NCI-H2227 (cell line): ENCODE measurements at regions not wholly inside any gene's neighbourhood (a gene's known extent, or its start where the extent isn't known, plus 50 kb on each side); places are given as distances from the start of the nearest gene placed in this dataset.
"Not testable (repeated sequence)": the region's sequence is repeated elsewhere in the genome, so short reads cannot be mapped to it uniquely, and the experiment has no call there.

ENCODE experiments used
- DNase-seq: peaks from one replicate; lab custom pipeline; 2025; ENCODE audit not compliant: unreplicated experiment; lab: John Stamatoyannopoulos, UW

GRCh38 chr4:112049119-112049518, 96.1 kb upstream of the FAM241A start:
- not testable (repeated sequence) for DNase-seq

DNA sequence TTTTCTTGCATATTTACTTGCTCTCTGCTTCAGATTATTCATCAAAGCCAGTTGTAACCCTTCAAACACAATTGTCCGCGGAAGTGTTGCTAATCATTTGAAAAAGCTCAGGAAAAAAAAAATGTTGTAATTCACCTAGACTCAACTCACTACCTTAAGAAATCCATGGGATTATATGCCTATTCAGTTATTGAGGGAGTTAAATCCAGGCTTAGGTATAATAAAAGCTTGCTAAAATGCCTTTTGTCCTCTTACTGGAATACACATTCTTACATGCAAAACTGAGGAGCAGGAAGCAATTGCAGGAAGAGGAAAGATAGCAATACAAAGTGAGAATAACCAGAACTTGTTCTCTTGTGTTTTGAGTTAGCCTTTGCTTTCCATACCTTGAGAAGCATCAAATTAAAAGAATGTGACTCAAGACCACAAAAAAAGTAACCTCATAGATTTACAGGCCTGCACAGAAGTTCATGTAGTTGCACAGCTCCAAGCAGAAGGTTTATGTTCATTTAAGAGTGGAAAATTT, 91.4 kb upstream of the FAM241A start:
- DNase-seq: no peak

DNA sequence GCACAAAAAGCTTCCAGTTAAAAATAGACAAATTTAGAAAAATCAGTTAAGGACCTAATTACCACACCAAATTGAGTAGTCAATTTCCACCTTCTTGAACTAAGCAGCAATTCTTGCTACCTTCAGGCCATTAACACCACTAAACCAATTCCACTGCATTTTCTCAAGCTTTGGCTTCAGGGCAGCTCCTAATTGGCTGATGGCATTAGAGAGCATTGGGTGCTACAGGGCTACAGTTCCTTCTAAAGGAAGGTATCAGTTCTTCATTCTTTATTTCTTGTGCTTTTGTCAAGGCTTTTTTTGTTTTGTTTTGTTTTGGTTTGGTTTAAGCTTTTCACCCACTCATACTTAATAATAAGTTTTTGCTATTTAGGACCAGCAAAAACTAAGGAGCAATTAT, 90.2 kb upstream of the FAM241A start:
- DNase-seq: no peak

DNA sequence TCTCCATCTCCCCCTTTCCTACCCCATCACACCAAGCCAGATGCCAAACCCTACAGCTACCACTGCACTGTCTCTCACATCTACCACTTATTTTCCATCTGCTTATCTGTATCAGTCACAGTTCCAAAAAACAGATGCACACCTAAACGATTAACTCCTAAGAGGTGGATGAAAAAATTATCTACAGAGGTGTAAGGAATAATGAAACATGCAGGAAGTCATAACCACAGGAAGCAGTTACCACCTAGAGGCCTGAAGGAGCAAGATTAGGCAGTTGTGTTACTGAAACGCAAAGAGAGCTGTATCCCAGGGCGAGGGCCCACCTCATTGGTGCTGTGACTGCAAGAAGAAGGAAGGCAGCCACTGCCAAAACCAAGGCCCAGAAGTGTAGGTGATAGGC, 87.8 kb upstream of the FAM241A start:
- no peak for DNase-seq

GRCh38 chr4:112058433-112058832, 86.8 kb upstream of the FAM241A start:
- no peak for DNase-seq

- peak; percentile 12 for DNase-seq
Measured at GRCh38 chr4:112060212-112060611, 85.0 kb upstream of the FAM241A start.

DNA sequence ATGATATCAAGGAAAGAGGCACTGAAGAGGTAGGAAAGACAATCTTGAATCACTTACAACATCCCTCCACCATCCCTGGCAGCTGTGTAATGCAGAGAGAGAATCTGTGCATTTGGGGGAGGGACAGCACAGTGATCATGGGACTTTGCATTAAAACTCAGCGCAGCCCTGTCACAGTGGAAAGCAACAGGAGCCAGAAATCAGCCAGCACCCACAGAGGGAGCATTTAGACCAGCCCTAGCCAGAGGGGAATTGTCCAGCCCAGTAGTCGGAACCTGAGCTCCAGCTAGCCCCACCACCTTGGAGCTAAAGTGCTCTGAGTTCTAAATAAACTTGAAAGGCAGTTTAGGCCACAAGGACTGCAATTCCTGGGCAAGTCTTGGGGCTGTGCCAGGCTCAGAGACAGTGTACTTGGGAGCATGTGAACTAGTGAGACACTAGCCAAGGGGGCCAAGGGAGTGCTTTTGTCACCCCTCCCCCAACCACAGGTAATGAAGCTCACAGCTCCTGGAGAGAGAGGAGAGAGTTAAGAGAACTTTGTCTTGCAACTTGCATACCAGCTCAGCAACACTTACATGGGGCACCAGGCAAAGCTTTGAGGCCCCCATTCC, 83.9 kb upstream of the FAM241A start:
- DNase-seq: no peak

DNA sequence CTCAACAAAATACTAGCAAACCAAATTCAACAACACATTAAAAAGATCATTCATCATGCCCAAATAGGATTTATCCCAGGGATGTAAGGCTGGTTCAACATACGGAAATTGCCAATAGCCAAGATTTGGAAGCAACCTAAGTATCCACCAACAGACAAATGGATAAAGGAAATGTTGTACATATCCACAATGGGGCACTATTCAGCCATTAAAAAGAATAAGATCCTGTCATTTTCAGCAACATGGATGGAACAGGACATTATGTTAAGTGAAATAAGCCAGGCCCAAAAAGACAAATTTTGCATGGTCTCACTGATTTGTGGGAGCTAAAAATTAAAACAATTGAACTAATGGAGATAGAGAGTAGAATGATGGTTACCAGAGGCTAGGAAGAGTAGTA, 82.0 kb upstream of the FAM241A start:
- DNase-seq: no peak

GRCh38 chr4:112069110-112069509, 76.1 kb upstream of the FAM241A start:
- no peak for DNase-seq

GRCh38 chr4:112073181-112073580, 72.1 kb upstream of the FAM241A start:
- no peak for DNase-seq

- peak; percentile 32 for DNase-seq
Measured at GRCh38 chr4:112075129-112075753, 70.0 kb upstream of the FAM241A start.

DNA sequence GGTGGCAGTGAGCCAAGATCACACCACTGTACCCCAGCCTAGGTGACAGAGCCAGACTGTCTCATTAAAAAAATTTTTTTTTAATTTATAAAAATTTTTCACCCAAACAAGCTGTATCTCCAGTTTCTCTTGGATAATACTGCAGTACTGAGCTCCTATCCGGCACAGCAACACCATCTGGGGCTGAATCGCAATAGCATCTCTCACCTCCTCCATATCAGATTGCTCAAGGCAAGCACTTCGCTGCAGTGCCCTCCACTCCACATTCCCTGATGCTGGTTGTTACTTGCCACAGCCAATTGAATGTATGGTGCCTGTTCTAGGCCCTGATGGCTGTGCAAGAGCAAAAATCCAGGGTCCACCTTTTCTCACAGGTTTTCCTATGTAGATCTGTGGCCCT, 69.3 kb upstream of the FAM241A start:
- DNase-seq: no peak

DNA sequence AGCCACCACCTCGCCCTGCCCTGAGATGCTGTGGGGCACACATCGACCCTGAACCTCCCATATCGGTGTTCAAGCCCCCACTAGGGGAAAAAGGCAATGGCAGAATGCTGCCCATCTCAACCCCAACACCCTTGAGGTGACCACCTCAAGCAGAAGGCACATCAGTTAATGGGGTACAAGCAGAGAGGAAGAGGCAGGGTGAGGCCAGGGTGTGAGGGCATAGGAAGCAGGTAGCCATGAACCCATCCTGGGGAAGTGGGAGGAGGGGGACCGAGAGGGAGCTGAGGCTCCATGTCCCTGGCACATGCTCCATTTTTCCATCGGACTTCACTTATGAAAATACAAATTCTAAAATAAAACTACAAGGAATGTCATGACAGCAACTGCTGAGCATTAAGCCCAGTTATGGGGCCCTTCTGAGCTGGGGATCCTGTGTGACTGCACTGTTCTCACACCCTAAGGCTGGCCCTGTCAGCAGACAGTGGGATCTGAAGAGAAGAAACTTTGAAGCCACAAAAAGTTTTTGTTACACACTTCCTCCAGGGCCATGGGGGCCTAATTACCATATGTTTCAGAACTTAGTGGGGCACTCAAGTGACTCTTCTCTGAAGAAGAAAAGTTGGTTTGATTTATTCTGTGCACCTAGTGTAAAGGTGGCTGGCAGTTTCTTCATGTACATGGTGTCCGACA, 68.2 kb upstream of the FAM241A start:
- DNase-seq: no peak

DNA sequence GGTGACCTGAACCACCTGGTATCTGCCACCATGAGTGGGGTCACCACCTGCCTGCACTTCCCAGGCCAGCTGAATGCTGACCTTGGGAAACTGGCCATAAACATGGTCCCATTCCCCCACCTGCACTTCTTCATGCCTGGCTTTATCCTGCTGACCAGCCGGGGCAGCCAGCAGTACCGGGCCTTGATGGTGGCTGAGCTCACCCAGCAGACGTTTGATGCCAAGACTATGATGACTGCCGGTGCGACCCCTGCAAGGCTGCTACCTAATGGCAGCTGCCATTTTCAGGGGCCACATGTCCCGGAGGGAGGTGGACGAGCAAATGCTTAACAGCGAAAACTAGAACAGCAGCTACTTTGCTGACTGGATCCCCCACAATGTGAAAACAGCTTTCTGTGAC, 67.5 kb upstream of the FAM241A start:
- no peak for DNase-seq

GRCh38 chr4:112082954-112083586, 62.2 kb upstream of the FAM241A start:
- DNase-seq: no peak

DNA sequence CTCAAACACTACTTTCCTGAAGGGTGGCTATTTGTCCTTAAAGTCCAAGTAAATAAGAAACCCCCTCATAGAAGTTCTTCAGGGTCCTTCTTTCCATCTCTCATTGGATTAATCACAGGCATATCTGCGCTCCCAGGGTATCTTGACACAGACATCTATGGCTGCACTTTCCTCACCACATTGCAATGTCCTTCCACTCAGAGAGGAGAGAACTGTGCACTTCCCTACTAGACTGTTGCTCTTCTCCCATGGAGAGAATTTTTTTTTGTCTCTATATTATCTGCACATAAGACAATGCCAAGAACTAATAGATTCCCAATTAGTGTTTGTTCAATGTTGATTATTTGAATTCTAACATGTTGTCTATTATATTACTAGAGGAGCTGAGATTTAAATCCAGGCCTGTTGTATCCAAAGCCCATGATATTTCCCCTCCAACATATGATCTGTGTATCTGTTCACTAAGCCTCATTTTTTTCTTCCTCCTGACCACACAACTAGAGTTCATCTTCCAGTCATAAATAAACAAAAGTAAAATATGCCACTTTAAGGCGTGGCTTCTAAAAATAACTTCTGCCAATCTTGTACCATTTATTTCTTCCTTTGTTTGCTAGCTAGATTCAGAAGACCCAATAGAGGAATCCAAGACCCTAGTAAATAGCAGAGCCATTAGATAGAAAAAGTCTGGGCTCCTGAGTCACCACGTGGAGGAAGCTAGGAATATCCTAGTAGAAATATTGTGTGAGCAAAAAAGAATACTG, 61.5 kb upstream of the FAM241A start:
- no peak for DNase-seq

DNA sequence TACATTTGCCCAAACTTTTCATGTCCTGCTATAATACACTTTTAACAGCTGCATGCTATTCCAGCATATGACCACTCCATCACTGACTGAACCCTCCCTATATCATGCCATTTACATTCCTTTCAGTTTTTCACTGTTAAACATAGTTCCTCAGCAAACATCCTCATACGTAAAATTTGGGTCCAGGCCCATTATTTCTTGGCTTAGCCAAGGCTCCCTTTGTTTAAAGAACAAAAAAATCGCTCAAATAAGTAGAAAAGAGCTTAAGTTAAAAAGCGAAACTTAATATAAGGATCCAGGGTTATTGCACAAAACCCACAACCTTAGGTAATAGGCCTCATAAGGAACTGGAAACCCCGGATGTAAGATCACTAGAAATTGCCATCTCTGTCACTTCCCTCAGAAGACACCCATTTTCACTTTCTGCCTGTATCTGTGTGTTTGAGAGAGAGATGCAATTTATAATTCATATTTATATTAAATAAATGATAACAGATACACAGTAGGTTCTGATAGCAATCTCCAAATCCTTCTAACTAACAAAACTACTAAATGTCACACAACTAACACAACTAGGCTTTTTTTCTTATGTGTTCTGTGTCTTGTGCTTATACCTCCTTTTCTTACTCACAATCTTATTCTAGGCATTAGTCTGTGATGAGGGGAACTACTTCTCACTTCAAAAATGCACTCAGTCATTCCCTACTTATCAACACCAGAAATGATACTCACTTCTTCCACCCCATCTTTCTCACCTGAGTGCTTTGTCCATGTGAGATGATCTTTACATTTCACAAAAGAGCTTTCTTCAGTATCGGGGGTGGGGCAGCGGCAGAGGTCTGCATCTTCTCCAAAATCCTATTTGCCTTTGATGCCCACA, 59.9 kb upstream of the FAM241A start:
- no peak for DNase-seq

DNA sequence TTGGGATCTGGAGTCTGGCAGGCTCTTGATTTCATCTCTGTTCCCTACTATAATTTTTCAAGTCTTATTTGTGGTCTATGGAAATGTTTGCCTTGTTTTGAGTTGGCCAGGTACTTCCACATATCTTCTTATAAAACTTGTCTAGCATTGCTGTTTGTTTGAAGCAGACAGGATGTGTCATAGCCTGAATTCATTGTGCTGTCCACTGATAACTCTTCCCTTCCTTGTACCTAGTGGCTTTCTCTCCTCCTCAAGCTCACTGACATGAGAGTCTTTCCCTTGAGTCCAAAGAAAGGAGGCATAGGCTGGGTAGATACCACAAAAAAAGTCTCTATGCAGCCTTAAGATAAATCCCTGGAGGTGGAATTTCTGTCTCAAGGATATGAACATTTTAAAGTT, 59.2 kb upstream of the FAM241A start:
- DNase-seq: no peak

- not testable (repeated sequence) for DNase-seq
Measured at GRCh38 chr4:112086661-112087060, 58.6 kb upstream of the FAM241A start.

DNA sequence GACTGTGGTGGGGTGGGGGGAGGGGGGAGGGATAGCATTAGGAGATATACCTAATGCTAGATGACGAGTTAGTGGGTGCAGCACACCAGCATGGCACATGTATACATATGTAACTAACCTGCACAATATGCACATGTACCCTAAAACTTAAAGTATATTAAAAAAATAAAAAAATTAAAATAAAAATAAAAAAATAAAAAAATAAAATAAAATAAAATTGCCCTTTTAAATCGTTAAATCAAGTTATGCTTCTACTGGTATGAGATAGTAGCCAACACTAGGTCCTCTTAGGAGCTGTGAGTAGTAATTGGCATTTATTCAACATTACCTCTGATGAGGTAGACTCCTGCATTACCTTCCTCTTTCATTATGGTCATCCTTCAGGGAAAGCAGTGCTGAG, 52.9 kb upstream of the FAM241A start:
- not testable (repeated sequence) for DNase-seq
